Breast epithelium (tissue), 3 donors: ENCODE measurements at regions not wholly inside any gene's neighbourhood (a gene's known extent, or its start where the extent isn't known, plus 50 kb on each side); places are given as distances from the start of the nearest gene placed in this dataset.

Experiments used
- CTCF ChIP-seq, 3 donors: fragments of 450-650 bp; IDR thresholded peaks; one replicate each; pipeline ENCODE4 v1.5.1; 2016 to 2017; ENCODE audit warnings: antibody characterized with exemption in 3 of 3, mild to moderate bottlenecking in 3 of 3, moderate library complexity in 3 of 3
- POLR2A ChIP-seq: fragments of 450-650 bp; IDR thresholded peaks from one replicate; pipeline ENCODE4 v1.6.1; 2016; ENCODE audit warnings: antibody characterized with exemption, mild to moderate bottlenecking, moderate library complexity

GRCh38 chrX:65878456-65878855, 161.4 kb downstream of the VSIG4 start:
- TF ChIP-seq POLR2A (no peak), CTCF (IDR thresholded peaks at IDR 0.05) (no peak)
